A673 (cell line): ENCODE measurements at regions not wholly inside any gene's neighbourhood (a gene's known extent, or its start where the extent isn't known, plus 50 kb on each side); places are given as distances from the start of the nearest gene placed in this dataset.

ENCODE experiments used
- BruUV-seq: library from RNA; stranded (reverse); fragments of 400-500 nt; replicated peaks from 2 replicates; lab custom pipeline; 2021; lab: Mats Ljungman, UMichigan
- CTCF ChIA-PET: fragments of 300-600 bp; sonication (Branson Sonifier 250); formaldehyde crosslinking; loops from one replicate; lab custom pipeline; 2022; ENCODE audit warnings: antibody characterized with exemption; lab: Charles Lee
- POLR2A ChIA-PET: fragments of 300-600 bp; sonication (Branson Sonifier 250); formaldehyde crosslinking; loops from one replicate; lab custom pipeline; 2022; ENCODE audit warnings: antibody characterized with exemption; ENCODE audit not compliant: low non-redundant PET; lab: Charles Lee
- DNase-seq: peaks from one replicate; pipeline ENCODE4 v3.0.0-alpha.2; 2015; ENCODE audit warnings: low spot score
- H3K27ac ChIP-seq: fragments of 200-600 bp; sonication (generic); 2 replicates; pipeline ENCODE4 v1.5.1; 2016; ENCODE audit warnings: mixed run types, low read depth, mild to moderate bottlenecking, mixed read lengths, antibody characterized with exemption, low read length; ENCODE audit not compliant: poor library complexity, severe bottlenecking
- H3K27me3 ChIP-seq: fragments of 200-600 bp; sonication (generic); replicated peaks from 2 replicates; pipeline ENCODE4 v1.6.1; 2017; ENCODE audit warnings: mixed run types, low read depth, mild to moderate bottlenecking, mixed read lengths, antibody characterized with exemption, low read length; ENCODE audit not compliant: insufficient read depth, poor library complexity
- H3K36me3 ChIP-seq: fragments of 200-600 bp; sonication (generic); 2 replicates; pipeline ENCODE4 v1.6.1; 2016; ENCODE audit warnings: mixed run types, mild to moderate bottlenecking, mixed read lengths, antibody characterized with exemption, low read length; ENCODE audit not compliant: insufficient read depth, poor library complexity, severe bottlenecking
- H3K4me1 ChIP-seq: fragments of 200-600 bp; sonication (generic); 2 replicates; pipeline ENCODE4 v1.6.1; 2017; ENCODE audit warnings: mixed run types, mild to moderate bottlenecking, mixed read lengths, antibody characterized with exemption, low read length; ENCODE audit not compliant: insufficient read depth, poor library complexity, severe bottlenecking
- H3K4me3 ChIP-seq: fragments of 200-600 bp; sonication (generic); 2 replicates; pipeline ENCODE4 v1.5.1; 2016; ENCODE audit warnings: low read depth, mixed run types, mild to moderate bottlenecking, mixed read lengths, low read length; ENCODE audit not compliant: poor library complexity, severe bottlenecking
- H3K9me3 ChIP-seq: fragments of 200-600 bp; sonication (generic); 2 replicates; pipeline ENCODE4 v1.6.1; 2016; ENCODE audit warnings: mixed run types, low read depth, mild to moderate bottlenecking, mixed read lengths, antibody characterized with exemption, low read length; ENCODE audit not compliant: poor library complexity, severe bottlenecking
- CTCF ChIP-seq: fragments of 300-800, 200-600 bp; sonication (generic); conservative IDR thresholded peaks from 2 replicates; pipeline ENCODE4 v1.5.1; 2017; ENCODE audit warnings: low read depth, mild to moderate bottlenecking, antibody characterized with exemption, low read length, moderate library complexity, mixed read lengths
- EZH2 ChIP-seq: fragments of 200-600 bp; sonication (generic); IDR thresholded peaks from 2 replicates; pipeline ENCODE4 v1.6.1; 2017; ENCODE audit warnings: borderline replicate concordance, low read depth, mild to moderate bottlenecking, mixed read lengths, antibody characterized with exemption, low read length; ENCODE audit not compliant: poor library complexity, severe bottlenecking
- intact Hi-C: fragments of 100-400 bp; cut with micrococcal nuclease; formaldehyde crosslinking; loops from one replicate; pipeline ENCODE4 v1.10.0; 2022; ENCODE audit not compliant: unreplicated experiment

- POLR2A ChIA-PET, result no interaction called here
- H3K27ac ChIP-seq, result no peak overlapping the region
- intact Hi-C loops, result no loop called here
- H3K4me3 ChIP-seq, result no peak overlapping the region
- TF ChIP-seq CTCF, result no peak
- TF ChIP-seq EZH2, result no peak
- no peaks in the 10 kb centered on the region for H3K9me3 ChIP-seq
- CTCF ChIA-PET, result no interaction called here
- BruUV-seq, result no TSS peak
- peak; percentile 65 for DNase-seq
- no peaks in the 10 kb centered on the region for H3K36me3 ChIP-seq
- H3K4me1 ChIP-seq, result peaks cover 4% of the 10 kb centered on the region
- peaks cover 6% of the 10 kb centered on the region for H3K27me3 ChIP-seq
Measured at GRCh38 chr5:89246864-89247263, 363.9 kb upstream of the MEF2C start.

- no peaks in the 10 kb centered on the region for H3K9me3 ChIP-seq
- H3K27me3 ChIP-seq, result peaks cover 6% of the 10 kb centered on the region
- BruUV-seq, result no TSS peak
- peaks cover 4% of the 10 kb centered on the region for H3K4me1 ChIP-seq
- no peaks in the 10 kb centered on the region for H3K36me3 ChIP-seq
- DNase-seq, result peak; percentile 46
- TF ChIP-seq CTCF (no peak), EZH2 (no peak)
- POLR2A ChIA-PET, result no interaction called here
- H3K27ac ChIP-seq, result no peak overlapping the region
- CTCF ChIA-PET, result no interaction called here
- intact Hi-C loops, result no loop called here
- H3K4me3 ChIP-seq, result no peak overlapping the region
Measured at GRCh38 chr5:89246252-89246651, 363.3 kb upstream of the MEF2C start.

- TF ChIP-seq CTCF (no peak), EZH2 (no peak)
- H3K36me3 ChIP-seq, result no peaks in the 10 kb centered on the region
- POLR2A ChIA-PET, result no interaction called here
- CTCF ChIA-PET, result no interaction called here
- H3K4me1 ChIP-seq, result peaks cover 4% of the 10 kb centered on the region
- H3K27ac ChIP-seq, result no peak overlapping the region
- BruUV-seq, result no TSS peak
- peaks cover 6% of the 10 kb centered on the region for H3K27me3 ChIP-seq
- intact Hi-C loops, result no loop called here
- H3K4me3 ChIP-seq, result no peak overlapping the region
- DNase-seq, result no peak
- H3K9me3 ChIP-seq, result no peaks in the 10 kb centered on the region
Measured at GRCh38 chr5:89243611-89244010, 360.6 kb upstream of the MEF2C start.
